ENCODE measurements at regions not wholly inside any gene's neighbourhood (a gene's known extent, or its start where the extent isn't known, plus 50 kb on each side); places are given as distances from the start of the nearest gene placed in this dataset.

GRCh38 chr1:218064426-218064825 is 220.7 kb upstream of the RRP15 start:
- no peak overlapping the region for H3K4me2 ChIP-seq (ENCODE audit: low read length)
- H3K27ac ChIP-seq (ENCODE audit: low read depth, low read length, poor library complexity, severe bottlenecking): no peak overlapping the region
- no peaks in the 10 kb centered on the region for H3K36me3 ChIP-seq (ENCODE audit: insufficient read depth, low read length)
- no peak for DNase-seq (ENCODE audit: low spot score)
- intact Hi-C loops (cut with micrococcal nuclease; ENCODE audit: unreplicated experiment): no loop called here
- TF ChIP-seq EZH2phosphoT487 (IDR thresholded peaks at IDR 0.05; ENCODE audit: borderline replicate concordance, low read depth, low read length) (no peak), CTCF (conservative IDR thresholded peaks at IDR 0.05; ENCODE audit: low read length) (no peak)
- no peaks in the 10 kb centered on the region for H3K79me2 ChIP-seq (ENCODE audit: insufficient read depth, low read depth, low read length)
- BruUV-seq (replicated peaks): no TSS peak
- no peaks in the 10 kb centered on the region for H3K9me2 ChIP-seq (ENCODE audit: insufficient read depth, low read length)
- ChIA-PET CTCF (ENCODE audit: unreplicated experiment) (no interaction called here), POLR2A (interaction anchor here (0.6 kb wide), 1 partner anchor 185 kb away, joined by 4 read pairs; no protein-coding TSS in a partner anchor)
- H3K9me3 ChIP-seq (ENCODE audit: low read length): no peaks in the 10 kb centered on the region
- no peak overlapping the region for H3K4me3 ChIP-seq (ENCODE audit: low read depth, low read length, poor library complexity, severe bottlenecking)
- no peaks in the 10 kb centered on the region for H3K4me1 ChIP-seq (ENCODE audit: insufficient read depth, low read length, poor library complexity, severe bottlenecking)
- H4K20me1 ChIP-seq (ENCODE audit: insufficient read depth, low read length): no peaks in the 10 kb centered on the region
- H2AFZ ChIP-seq (ENCODE audit: low read length): no peak overlapping the region

GRCh38 chr1:218066332-218066731 is 218.8 kb upstream of the RRP15 start:
- no peak for DNase-seq (ENCODE audit: low spot score)
- H3K36me3 ChIP-seq (ENCODE audit: insufficient read depth, low read length): no peaks in the 10 kb centered on the region
- TF ChIP-seq EZH2phosphoT487 (IDR thresholded peaks at IDR 0.05; ENCODE audit: borderline replicate concordance, low read depth, low read length): no peak
- no peak for TF ChIP-seq CTCF (conservative IDR thresholded peaks at IDR 0.05; ENCODE audit: low read length)
- H3K4me2 ChIP-seq (ENCODE audit: low read length): no peak overlapping the region
- H4K20me1 ChIP-seq (ENCODE audit: insufficient read depth, low read length): no peaks in the 10 kb centered on the region
- no peak overlapping the region for H2AFZ ChIP-seq (ENCODE audit: low read length)
- H3K9me2 ChIP-seq (ENCODE audit: insufficient read depth, low read length): no peaks in the 10 kb centered on the region
- no peak overlapping the region for H3K4me3 ChIP-seq (ENCODE audit: low read depth, low read length, poor library complexity, severe bottlenecking)
- H3K9me3 ChIP-seq (ENCODE audit: low read length): no peaks in the 10 kb centered on the region
- CTCF ChIA-PET (ENCODE audit: unreplicated experiment): no interaction called here
- H3K4me1 ChIP-seq (ENCODE audit: insufficient read depth, low read length, poor library complexity, severe bottlenecking): no peaks in the 10 kb centered on the region
- intact Hi-C loops (cut with micrococcal nuclease; ENCODE audit: unreplicated experiment): no loop called here
- BruUV-seq (replicated peaks): no TSS peak
- no peak overlapping the region for H3K27ac ChIP-seq (ENCODE audit: low read depth, low read length, poor library complexity, severe bottlenecking)
- POLR2A ChIA-PET: no interaction called here
- H3K79me2 ChIP-seq (ENCODE audit: insufficient read depth, low read depth, low read length): no peaks in the 10 kb centered on the region

- POLR2A ChIA-PET: no interaction called here
These were observed 216.9 kb upstream of the RRP15 start for GRCh38 chr1:218068241-218068640.

More at GRCh38 chr1:218068241-218068640, 216.9 kb upstream of the RRP15 start:
- H3K27ac ChIP-seq (ENCODE audit: low read depth, low read length, poor library complexity, severe bottlenecking): no peak overlapping the region
- no peaks in the 10 kb centered on the region for H3K79me2 ChIP-seq (ENCODE audit: insufficient read depth, low read depth, low read length)
- H3K9me2 ChIP-seq (ENCODE audit: insufficient read depth, low read length): no peaks in the 10 kb centered on the region
- CTCF ChIA-PET (ENCODE audit: unreplicated experiment): no interaction called here
- no TSS peak for BruUV-seq (replicated peaks)
- H4K20me1 ChIP-seq (ENCODE audit: insufficient read depth, low read length): no peaks in the 10 kb centered on the region
- no peak for DNase-seq (ENCODE audit: low spot score)
- H3K4me3 ChIP-seq (ENCODE audit: low read depth, low read length, poor library complexity, severe bottlenecking): no peak overlapping the region
- H3K4me1 ChIP-seq (ENCODE audit: insufficient read depth, low read length, poor library complexity, severe bottlenecking): no peaks in the 10 kb centered on the region
- H2AFZ ChIP-seq (ENCODE audit: low read length): no peak overlapping the region
- intact Hi-C loops (cut with micrococcal nuclease; ENCODE audit: unreplicated experiment): no loop called here
- H3K4me2 ChIP-seq (ENCODE audit: low read length): no peak overlapping the region
- no peaks in the 10 kb centered on the region for H3K36me3 ChIP-seq (ENCODE audit: insufficient read depth, low read length)
- no peak for TF ChIP-seq CTCF (conservative IDR thresholded peaks at IDR 0.05; ENCODE audit: low read length)
- TF ChIP-seq EZH2phosphoT487 (IDR thresholded peaks at IDR 0.05; ENCODE audit: borderline replicate concordance, low read depth, low read length): no peak
- H3K9me3 ChIP-seq (ENCODE audit: low read length): no peaks in the 10 kb centered on the region
